ENCODE measurements at regions not wholly inside any gene's neighbourhood (a gene's known extent, or its start where the extent isn't known, plus 50 kb on each side); places are given as distances from the start of the nearest gene placed in this dataset.

DNA sequence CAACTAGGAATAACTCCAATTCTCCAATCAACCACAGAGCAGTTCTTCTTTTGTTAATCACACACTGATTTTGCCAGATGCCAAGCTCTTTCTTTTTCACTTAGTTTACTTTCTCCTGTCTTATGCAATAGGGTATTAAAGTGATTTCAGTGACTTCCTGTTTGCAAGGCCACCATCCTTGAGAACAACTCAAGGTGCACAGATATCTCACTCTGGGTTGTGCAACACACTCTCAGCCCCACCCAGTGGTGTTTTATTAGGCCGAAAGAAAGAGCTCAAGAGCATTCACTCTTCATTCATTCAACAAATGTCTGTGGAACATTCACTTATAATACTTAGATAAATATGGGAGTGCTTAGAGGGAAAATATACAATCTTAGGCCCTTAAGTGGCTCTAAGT, 352.5 kb downstream of the ZNF326 start:
- TF ChIP-seq, protein P1, sequence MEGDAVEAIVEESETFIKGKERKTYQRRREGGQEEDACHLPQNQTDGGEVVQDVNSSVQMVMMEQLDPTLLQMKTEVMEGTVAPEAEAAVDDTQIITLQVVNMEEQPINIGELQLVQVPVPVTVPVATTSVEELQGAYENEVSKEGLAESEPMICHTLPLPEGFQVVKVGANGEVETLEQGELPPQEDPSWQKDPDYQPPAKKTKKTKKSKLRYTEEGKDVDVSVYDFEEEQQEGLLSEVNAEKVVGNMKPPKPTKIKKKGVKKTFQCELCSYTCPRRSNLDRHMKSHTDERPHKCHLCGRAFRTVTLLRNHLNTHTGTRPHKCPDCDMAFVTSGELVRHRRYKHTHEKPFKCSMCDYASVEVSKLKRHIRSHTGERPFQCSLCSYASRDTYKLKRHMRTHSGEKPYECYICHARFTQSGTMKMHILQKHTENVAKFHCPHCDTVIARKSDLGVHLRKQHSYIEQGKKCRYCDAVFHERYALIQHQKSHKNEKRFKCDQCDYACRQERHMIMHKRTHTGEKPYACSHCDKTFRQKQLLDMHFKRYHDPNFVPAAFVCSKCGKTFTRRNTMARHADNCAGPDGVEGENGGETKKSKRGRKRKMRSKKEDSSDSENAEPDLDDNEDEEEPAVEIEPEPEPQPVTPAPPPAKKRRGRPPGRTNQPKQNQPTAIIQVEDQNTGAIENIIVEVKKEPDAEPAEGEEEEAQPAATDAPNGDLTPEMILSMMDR (IDR thresholded peaks at IDR 0.05 in 4 of 5, conservative IDR thresholded peaks at IDR 0.05 in 1 of 5): no peak
- TF ChIP-seq POLR2A (IDR thresholded peaks at IDR 0.05): no peak
- H3K27me3 ChIP-seq: no peaks in the 10 kb centered on the region
- H3K4me3 ChIP-seq: no peak overlapping the region
- DNase-seq (no peak), ATAC-seq (no peak)
- in situ Hi-C loops (cut with MboI; ENCODE audit: low sequenced_read_pairs in 4 of 4) (no loop called here), intact Hi-C loops (cut with DNase I; ENCODE audit: low total_unique reads) (no loop called here)
- H3K27ac ChIP-seq: no peak overlapping the region
- no peaks in the 10 kb centered on the region for H3K4me1 ChIP-seq
- no peaks in the 10 kb centered on the region for H3K36me3 ChIP-seq
- no peaks in the 10 kb centered on the region for H3K9me3 ChIP-seq

DNA sequence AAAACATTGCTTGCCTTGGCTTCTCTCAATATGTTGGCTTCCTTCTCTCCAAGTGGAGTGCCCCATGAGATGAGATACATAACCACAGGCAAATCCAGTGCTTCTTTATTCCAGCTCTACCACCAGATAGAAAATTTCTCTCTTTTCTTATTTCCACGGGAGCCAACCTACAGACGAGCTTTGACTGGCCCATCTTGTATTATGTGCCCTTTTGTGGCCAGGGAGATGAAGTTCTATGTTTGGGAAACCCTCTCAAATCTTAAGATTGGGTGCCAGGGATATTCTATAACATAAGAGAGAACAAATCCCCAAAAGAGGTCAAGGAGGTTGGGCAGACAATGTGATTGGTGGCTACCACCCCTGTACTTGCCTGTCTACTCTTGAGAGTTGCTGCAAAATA, 351.8 kb downstream of the ZNF326 start:
- no peak overlapping the region for H3K27ac ChIP-seq
- TF ChIP-seq POLR2A (IDR thresholded peaks at IDR 0.05): no peak
- TF ChIP-seq, protein P1 (IDR thresholded peaks at IDR 0.05 in 4 of 5, conservative IDR thresholded peaks at IDR 0.05 in 1 of 5): no peak
- no peaks in the 10 kb centered on the region for H3K36me3 ChIP-seq
- no peak overlapping the region for H3K4me3 ChIP-seq
- intact Hi-C loops (cut with DNase I; ENCODE audit: low total_unique reads): no loop called here
- DNase-seq: no peak
- no peaks in the 10 kb centered on the region for H3K9me3 ChIP-seq
- in situ Hi-C loops (cut with MboI; ENCODE audit: low sequenced_read_pairs in 4 of 4): no loop called here
- ATAC-seq: no peak
- H3K27me3 ChIP-seq: no peaks in the 10 kb centered on the region
- no peaks in the 10 kb centered on the region for H3K4me1 ChIP-seq

DNA sequence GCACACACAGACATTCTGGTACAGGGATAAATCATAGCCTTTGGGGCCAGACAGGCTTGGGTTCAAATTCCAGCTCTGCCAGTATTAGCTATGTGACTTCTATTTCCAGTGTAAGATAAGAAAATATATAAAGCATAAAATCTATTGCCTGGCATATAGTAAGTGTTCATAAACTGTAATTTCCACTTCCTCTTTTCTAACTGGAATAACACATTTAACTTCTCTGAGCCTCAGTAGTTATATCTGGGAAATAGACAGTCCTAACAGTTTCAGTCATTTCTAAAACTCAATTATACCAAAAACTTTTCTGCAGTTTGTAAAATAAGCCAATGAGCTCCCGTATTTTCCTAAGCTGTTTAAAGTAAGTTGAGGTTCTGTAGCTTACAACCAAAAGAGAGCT, 351.4 kb downstream of the ZNF326 start:
- Histone ChIP-seq H3K4me3 (no peak overlapping the region), H3K27me3 (no peaks in the 10 kb centered on the region), H3K36me3 (no peaks in the 10 kb centered on the region), H3K27ac (no peak overlapping the region), H3K9me3 (no peaks in the 10 kb centered on the region), H3K4me1 (no peaks in the 10 kb centered on the region)
- ATAC-seq (no peak), DNase-seq (no peak)
- no peak for TF ChIP-seq POLR2A (IDR thresholded peaks at IDR 0.05)
- TF ChIP-seq, protein P1 (IDR thresholded peaks at IDR 0.05 in 4 of 5, conservative IDR thresholded peaks at IDR 0.05 in 1 of 5): no peak
- in situ Hi-C loops (cut with MboI; ENCODE audit: low sequenced_read_pairs in 4 of 4) (no loop called here), intact Hi-C loops (cut with DNase I; ENCODE audit: low total_unique reads) (no loop called here)

DNA sequence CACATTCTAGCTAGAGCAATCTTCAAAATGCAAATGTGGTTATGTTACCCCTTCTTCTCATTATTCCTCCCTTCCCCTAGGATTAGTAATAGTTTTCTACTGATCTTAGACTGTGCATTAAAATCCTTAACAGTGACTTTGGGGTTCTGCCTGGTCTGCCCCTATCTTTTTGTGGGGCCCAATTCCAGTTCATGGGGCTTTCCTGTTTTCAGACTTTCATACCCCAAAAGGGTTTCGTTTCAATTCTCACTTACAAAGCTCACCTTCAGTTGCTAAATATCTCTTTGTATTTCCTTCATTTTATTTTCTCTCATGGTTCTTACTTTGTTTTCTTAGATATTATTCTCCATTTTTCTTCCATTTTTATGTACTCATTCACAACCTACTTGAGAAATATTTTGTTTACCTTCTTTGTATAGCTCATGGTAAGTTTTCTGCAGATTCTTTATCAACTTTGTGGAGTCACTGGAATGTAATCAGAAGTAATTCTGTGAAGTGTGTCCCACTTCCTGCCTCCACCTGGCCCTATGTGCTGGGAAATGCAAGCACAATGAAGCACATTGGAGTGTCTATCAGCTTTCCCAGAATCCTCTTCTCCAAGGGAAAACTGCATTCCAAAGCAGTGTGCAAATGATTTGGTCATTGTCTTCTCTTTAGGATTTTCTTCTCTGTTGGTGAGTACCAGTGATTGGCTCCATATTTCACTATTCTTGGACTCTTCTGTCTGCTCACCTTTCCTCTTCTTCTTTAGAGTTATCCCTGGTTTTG, 350.2 kb downstream of the ZNF326 start:
- Histone ChIP-seq H3K27me3 (no peaks in the 10 kb centered on the region), H3K27ac (no peak overlapping the region), H3K36me3 (no peaks in the 10 kb centered on the region), H3K9me3 (no peaks in the 10 kb centered on the region), H3K4me1 (no peaks in the 10 kb centered on the region), H3K4me3 (no peak overlapping the region)
- DNase-seq: no peak
- in situ Hi-C loops (cut with MboI; ENCODE audit: low sequenced_read_pairs in 4 of 4): no loop called here
- no peak for ATAC-seq
- intact Hi-C loops (cut with DNase I; ENCODE audit: low total_unique reads): no loop called here
- TF ChIP-seq, protein P1 (IDR thresholded peaks at IDR 0.05 in 4 of 5, conservative IDR thresholded peaks at IDR 0.05 in 1 of 5): no peak
- TF ChIP-seq POLR2A (IDR thresholded peaks at IDR 0.05): no peak

DNA sequence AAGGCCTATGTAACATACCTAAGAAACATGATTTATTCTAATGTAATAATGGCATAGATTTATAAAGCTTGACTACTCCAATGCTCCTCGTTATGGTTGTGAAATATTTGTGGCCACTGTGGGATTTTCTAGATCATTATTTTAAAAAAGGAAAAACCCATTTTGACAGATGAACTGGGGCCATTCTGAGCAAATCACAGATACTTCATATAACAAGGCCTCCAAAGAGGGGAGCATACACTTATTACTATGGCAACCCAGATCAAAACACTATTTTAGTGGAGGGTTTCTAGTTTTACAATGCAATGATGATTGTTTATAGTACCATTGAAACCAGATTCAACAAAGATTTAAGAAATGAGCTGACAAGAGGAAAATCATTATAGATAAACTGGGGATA, 346.6 kb downstream of the ZNF326 start:
- Histone ChIP-seq H3K4me1 (no peaks in the 10 kb centered on the region), H3K36me3 (no peaks in the 10 kb centered on the region), H3K9me3 (no peaks in the 10 kb centered on the region), H3K4me3 (no peak overlapping the region), H3K27ac (no peak overlapping the region), H3K27me3 (no peaks in the 10 kb centered on the region)
- ATAC-seq (no peak), DNase-seq (no peak)
- in situ Hi-C loops (cut with MboI; ENCODE audit: low sequenced_read_pairs in 4 of 4) (no loop called here), intact Hi-C loops (cut with DNase I; ENCODE audit: low total_unique reads) (no loop called here)
- TF ChIP-seq POLR2A (IDR thresholded peaks at IDR 0.05): no peak
- TF ChIP-seq, protein P1 (IDR thresholded peaks at IDR 0.05 in 4 of 5, conservative IDR thresholded peaks at IDR 0.05 in 1 of 5): no peak
